ENCODE measurements at regions not wholly inside any gene's neighbourhood (a gene's known extent, or its start where the extent isn't known, plus 50 kb on each side); places are given as distances from the start of the nearest gene placed in this dataset.

GRCh38 chr5:57642698-57643097 lies 160.1 kb upstream of the ACTBL2 start:
- ChIA-PET CTCF (no interaction called here), POLR2A (no interaction called here)
- Histone ChIP-seq H3K4me1 (ENCODE audit: control insufficient read depth in 2 of 2, insufficient read depth in 2 of 2, low read length in 2 of 2) (no peaks in the 10 kb centered on the region), H3K79me2 (ENCODE audit: control insufficient read depth, insufficient read depth, low read length) (no peaks in the 10 kb centered on the region), H4K20me1 (ENCODE audit: control insufficient read depth, insufficient read depth, low read length, poor library complexity, severe bottlenecking) (no peaks in the 10 kb centered on the region), H3K9ac (ENCODE audit: low read length) (no peak overlapping the region), H3K4me2 (replicated peaks; ENCODE audit: low read depth, low read length, poor library complexity, severe bottlenecking) (no peak overlapping the region), H3K27ac (ENCODE audit: low read length in 2 of 2) (no peak overlapping the region), H3K36me3 (replicated peaks in 1 of 2; ENCODE audit: control extremely low read depth in 1 of 2, control insufficient read depth in 1 of 2, extremely low read depth in 1 of 2, insufficient read depth in 2 of 2, low read length in 1 of 2) (no peaks in the 10 kb centered on the region), H3K4me3 (ENCODE audit: control extremely low read depth in 1 of 5, extremely low read depth in 1 of 5, insufficient read depth in 1 of 5, low read depth in 2 of 5, low read length in 4 of 5) (no peak overlapping the region), H3K9me3 (ENCODE audit: control extremely low read depth in 1 of 3, control insufficient read depth in 2 of 3, insufficient read depth in 1 of 3, low read length in 2 of 3) (no peaks in the 10 kb centered on the region), H3K27me3 (replicated peaks in 1 of 4; ENCODE audit: control extremely low read depth in 1 of 4, control insufficient read depth in 3 of 4, insufficient read depth in 4 of 4, low read length in 3 of 4) (no peaks in the 10 kb centered on the region), H2AFZ (ENCODE audit: insufficient read depth, low read depth, low read length, poor library complexity, severe bottlenecking) (no peak overlapping the region)
- H3K27ac Mint-ChIP-seq, result no peak overlapping the region
- no peaks in the 10 kb centered on the region for H3K9me3 Mint-ChIP-seq (ENCODE audit: insufficient read depth)
- TF ChIP-seq CTCF (IDR thresholded peaks at IDR 0.05), result no peak
- no peak for TF ChIP-seq EZH2 (IDR thresholded peaks at IDR 0.05; ENCODE audit: borderline replicate concordance, insufficient read depth, low read depth, low read length, poor library complexity, severe bottlenecking)
- no CpG with 5 or more reads among the region's 2 CpGs for WGBS (ENCODE audit: insufficient coverage)
- H3K4me1 Mint-ChIP-seq, result no peaks in the 10 kb centered on the region
- no peak for ATAC-seq (ENCODE audit: low read depth)
- H3K4me3 Mint-ChIP-seq, result no peak overlapping the region
- intact Hi-C loops (cut with micrococcal nuclease), result no loop called here
- H3K27me3 Mint-ChIP-seq, result peaks cover 6% of the 10 kb centered on the region
- no peak for DNase-seq

GRCh38 chr5:57642066-57642465 lies 159.5 kb upstream of the ACTBL2 start:
- Mint-ChIP-seq H3K27me3 (no peaks in the 10 kb centered on the region), H3K4me1 (no peaks in the 10 kb centered on the region), H3K27ac (no peak overlapping the region), H3K4me3 (no peak overlapping the region), H3K9me3 (ENCODE audit: insufficient read depth) (no peaks in the 10 kb centered on the region)
- Histone ChIP-seq H3K4me1 (ENCODE audit: control insufficient read depth in 2 of 2, insufficient read depth in 2 of 2, low read length in 2 of 2) (no peaks in the 10 kb centered on the region), H3K36me3 (replicated peaks in 1 of 2; ENCODE audit: control extremely low read depth in 1 of 2, control insufficient read depth in 1 of 2, extremely low read depth in 1 of 2, insufficient read depth in 2 of 2, low read length in 1 of 2) (no peaks in the 10 kb centered on the region), H3K79me2 (ENCODE audit: control insufficient read depth, insufficient read depth, low read length) (no peaks in the 10 kb centered on the region), H3K9ac (ENCODE audit: low read length) (no peak overlapping the region), H2AFZ (ENCODE audit: insufficient read depth, low read depth, low read length, poor library complexity, severe bottlenecking) (no peak overlapping the region), H3K4me3 (ENCODE audit: control extremely low read depth in 1 of 5, extremely low read depth in 1 of 5, insufficient read depth in 1 of 5, low read depth in 2 of 5, low read length in 4 of 5) (no peak overlapping the region), H3K9me3 (ENCODE audit: control extremely low read depth in 1 of 3, control insufficient read depth in 2 of 3, insufficient read depth in 1 of 3, low read length in 2 of 3) (no peaks in the 10 kb centered on the region), H3K27ac (ENCODE audit: low read length in 2 of 2) (no peak overlapping the region), H3K4me2 (replicated peaks; ENCODE audit: low read depth, low read length, poor library complexity, severe bottlenecking) (no peak overlapping the region), H4K20me1 (ENCODE audit: control insufficient read depth, insufficient read depth, low read length, poor library complexity, severe bottlenecking) (no peaks in the 10 kb centered on the region), H3K27me3 (replicated peaks in 1 of 4; ENCODE audit: control extremely low read depth in 1 of 4, control insufficient read depth in 3 of 4, insufficient read depth in 4 of 4, low read length in 3 of 4) (no peaks in the 10 kb centered on the region)
- ChIA-PET POLR2A (no interaction called here), CTCF (interaction anchor here (0.6 kb wide), 1 partner anchor 404 kb away, joined by 3 read pairs; no protein-coding TSS in a partner anchor)
- ATAC-seq (ENCODE audit: low read depth) (no peak), DNase-seq (no peak)
- TF ChIP-seq CTCF (IDR thresholded peaks at IDR 0.05), result no peak
- no peak for TF ChIP-seq EZH2 (IDR thresholded peaks at IDR 0.05; ENCODE audit: borderline replicate concordance, insufficient read depth, low read depth, low read length, poor library complexity, severe bottlenecking)
- WGBS (ENCODE audit: insufficient coverage), result 89% methylated on average over 3 of the region's 4 CpGs
- intact Hi-C loops (cut with micrococcal nuclease), result no loop called here
